H9 (cell line): ENCODE measurements at regions not wholly inside any gene's neighbourhood (a gene's known extent, or its start where the extent isn't known, plus 50 kb on each side); places are given as distances from the start of the nearest gene placed in this dataset.

ENCODE experiments used
- DNase-seq: peaks from one replicate; pipeline ENCODE4 v3.0.0-alpha.2; 2017
- H2AFZ ChIP-seq: one replicate; pipeline ENCODE4 v1.6.1; 2013; ENCODE audit warnings: mild to moderate bottlenecking, low read length, control low read depth, moderate library complexity
- H2AK5ac ChIP-seq: 2 replicates; pipeline ENCODE4 v1.6.1; 2013; ENCODE audit warnings: low read length, control low read depth, mixed read lengths; ENCODE audit not compliant: insufficient read length
- H2BK120ac ChIP-seq: one replicate; pipeline ENCODE4 v1.6.1; 2013; ENCODE audit warnings: low read depth, mild to moderate bottlenecking, low read length, control low read depth, inconsistent platforms; ENCODE audit not compliant: poor library complexity, severe bottlenecking
- H2BK12ac ChIP-seq: 2 replicates; pipeline ENCODE4 v1.6.1; 2013; ENCODE audit warnings: low read length, control low read depth, mixed read lengths, low read depth; ENCODE audit not compliant: insufficient read length
- H2BK15ac ChIP-seq: 2 replicates; pipeline ENCODE4 v1.6.1; 2013; ENCODE audit warnings: low read depth, low read length, control low read depth
- H2BK20ac ChIP-seq: one replicate; pipeline ENCODE4 v1.6.1; 2013; ENCODE audit warnings: low read depth, mild to moderate bottlenecking, low read length, control low read depth, inconsistent platforms; ENCODE audit not compliant: poor library complexity, severe bottlenecking
- H2BK5ac ChIP-seq: 2 replicates; pipeline ENCODE4 v1.6.1; 2013; ENCODE audit warnings: low read length, control low read depth, mixed read lengths; ENCODE audit not compliant: insufficient read length
- H3K14ac ChIP-seq: 2 replicates; pipeline ENCODE4 v1.6.1; 2013; ENCODE audit warnings: low read length, control low read depth; ENCODE audit not compliant: insufficient read depth
- H3K18ac ChIP-seq: 2 replicates; pipeline ENCODE4 v1.6.1; 2013; ENCODE audit warnings: low read depth, mild to moderate bottlenecking, mixed read lengths, low read length, control low read depth; ENCODE audit not compliant: insufficient read length
- H3K23ac ChIP-seq: 2 replicates; pipeline ENCODE4 v1.6.1; 2013; ENCODE audit warnings: low read length, control low read depth, mixed read lengths, low read depth; ENCODE audit not compliant: insufficient read length
- H3K23me2 ChIP-seq: 2 replicates; pipeline ENCODE4 v1.6.1; 2013; ENCODE audit warnings: low read depth, mild to moderate bottlenecking, mixed read lengths, low read length, control low read depth; ENCODE audit not compliant: insufficient read length, poor library complexity, severe bottlenecking
- H3K27ac ChIP-seq: 2 replicates; pipeline ENCODE4 v1.5.1; 2013; ENCODE audit warnings: low read length, control low read depth, mixed read lengths, low read depth; ENCODE audit not compliant: insufficient read length
- H3K27me3 ChIP-seq: 2 replicates; pipeline ENCODE4 v1.6.1; 2013; ENCODE audit warnings: low read length, control low read depth, inconsistent platforms; ENCODE audit not compliant: insufficient read depth
- H3K4ac ChIP-seq: 2 replicates; pipeline ENCODE4 v1.6.1; 2013; ENCODE audit warnings: low read depth, mild to moderate bottlenecking, control low read depth, inconsistent platforms, low read length, moderate library complexity
- H3K4me1 ChIP-seq: 2 replicates; pipeline ENCODE4 v1.6.1; 2013; ENCODE audit warnings: low read length, control low read depth, inconsistent platforms; ENCODE audit not compliant: insufficient read depth
- H3K4me2 ChIP-seq: 2 replicates; pipeline ENCODE4 v1.6.1; 2013; ENCODE audit warnings: low read length, control low read depth, mixed read lengths; ENCODE audit not compliant: insufficient read length, insufficient read depth
- H3K56ac ChIP-seq: 2 replicates; pipeline ENCODE4 v1.6.1; 2013; ENCODE audit warnings: low read depth, mild to moderate bottlenecking, mixed read lengths, low read length, control low read depth; ENCODE audit not compliant: insufficient read length
- H3K79me1 ChIP-seq: 2 replicates; pipeline ENCODE4 v1.6.1; 2013; ENCODE audit warnings: low read depth, mild to moderate bottlenecking, moderate library complexity, low read length, control low read depth, inconsistent platforms; ENCODE audit not compliant: insufficient read depth, poor library complexity, severe bottlenecking
- H3K79me2 ChIP-seq: 2 replicates; pipeline ENCODE4 v1.6.1; 2013; ENCODE audit warnings: low read length, control low read depth, inconsistent platforms; ENCODE audit not compliant: insufficient read depth
- H3K9ac ChIP-seq: 2 replicates; pipeline ENCODE4 v1.6.1; 2013; ENCODE audit warnings: low read length, control low read depth, mixed read lengths; ENCODE audit not compliant: insufficient read length; ENCODE audit errors: extremely low read depth
- H3K9me3 ChIP-seq: one replicate; pipeline ENCODE4 v1.6.1; 2013; ENCODE audit warnings: low read depth, low read length, inconsistent platforms; ENCODE audit not compliant: control insufficient read depth
- H3T11ph ChIP-seq: one replicate; pipeline ENCODE4 v1.6.1; 2013; ENCODE audit warnings: mild to moderate bottlenecking, low read length, control low read depth, inconsistent platforms
- H4K20me1 ChIP-seq: one replicate; pipeline ENCODE4 v1.6.1; 2013; ENCODE audit not compliant: control insufficient read depth, insufficient read length, insufficient read depth
- H4K5ac ChIP-seq: 2 replicates; pipeline ENCODE4 v1.6.1; 2013; ENCODE audit warnings: low read depth, mild to moderate bottlenecking, mixed read lengths, low read length, control low read depth; ENCODE audit not compliant: insufficient read length
- H4K8ac ChIP-seq: replicated peaks from 2 replicates; pipeline ENCODE4 v1.6.1; 2013; ENCODE audit warnings: low read length, control low read depth, mixed read lengths, low read depth; ENCODE audit not compliant: insufficient read length
- H4K91ac ChIP-seq: 2 replicates; pipeline ENCODE4 v1.6.1; 2013; ENCODE audit warnings: low read depth, mild to moderate bottlenecking, moderate library complexity, mixed read lengths, low read length, control low read depth; ENCODE audit not compliant: insufficient read length
- H3K27ac Mint-ChIP-seq, 3 experiments: 2 replicates in 2 of 3; 3 replicates in 1 of 3; pipeline ENCODE4 v1.8.0; 2020 to 2021; ENCODE audit warnings: mixed read lengths in 3 of 3, mild to moderate bottlenecking in 1 of 3, moderate library complexity in 1 of 3
- H3K27me3 Mint-ChIP-seq: 2 replicates; pipeline ENCODE4 v1.8.0; 2021; ENCODE audit warnings: low read depth, mild to moderate bottlenecking, moderate library complexity, mixed read lengths
- H3K36me3 Mint-ChIP-seq, 3 experiments: 2 replicates in 2 of 3; 3 replicates in 1 of 3; pipeline ENCODE4 v1.8.0; 2020 to 2021; ENCODE audit warnings: low read depth in 3 of 3, mixed read lengths in 3 of 3; ENCODE audit not compliant: insufficient read depth in 1 of 3
- H3K4me1 Mint-ChIP-seq, 2 experiments: 2 replicates each; pipeline ENCODE4 v1.8.0; 2020; ENCODE audit warnings: mixed read lengths in 2 of 2
- H3K4me3 Mint-ChIP-seq, 2 experiments: 2 replicates in 1 of 2; 3 replicates in 1 of 2; pipeline ENCODE4 v1.8.0; 2020 to 2021; ENCODE audit warnings: mild to moderate bottlenecking in 2 of 2, mixed read lengths in 2 of 2, moderate library complexity in 1 of 2
- H3K9me3 Mint-ChIP-seq, 2 experiments: 2 replicates in 1 of 2; 3 replicates in 1 of 2; pipeline ENCODE4 v1.8.0; 2020; ENCODE audit warnings: mild to moderate bottlenecking in 2 of 2, mixed read lengths in 2 of 2, moderate library complexity in 1 of 2
- WGBS: extraction: QIAGEN DNeasy Blood & Tissue Kit; methylation state at CpG from one replicate; pipeline ENCODE4 v1.1.7; 2013; ENCODE audit warnings: missing lambda C conversion rate, low lambda C conversion rate, mixed read lengths; ENCODE audit not compliant: insufficient read length; ENCODE audit errors: extremely low coverage; 5-methylcytosine and 5-hydroxymethylcytosine counted together
- TF ChIP-seq, protein P1 (sequence below): fragments of 200-600 bp; sonication (generic); conservative IDR thresholded peaks from 3 replicates; pipeline ENCODE4 v1.8.0; 2021; ENCODE audit warnings: antibody characterized with exemption, mild to moderate bottlenecking

GRCh38 chr5:6547498-6547897 lies 85.3 kb downstream of the NSUN2 start:
- Mint-ChIP-seq H3K36me3 (no peaks in the 10 kb centered on the region; a peak in 1 of 7 replicates), H3K27me3 (peaks cover 20% of the 10 kb centered on the region), H3K4me3 (no peak overlapping the region), H3K27ac (no peak overlapping the region), H3K9me3 (peaks cover 0 to 2% of the 10 kb centered on the region in 2 experiments; a peak in 2 of 5 replicates), H3K4me1 (peaks cover 10 to 12% of the 10 kb centered on the region in 2 experiments)
- Histone ChIP-seq H2AK5ac (no peak overlapping the region), H3K79me1 (no peaks in the 10 kb centered on the region), H4K20me1 (no peaks in the 10 kb centered on the region), H3K23ac (no peak overlapping the region), H3K4me2 (no peak overlapping the region), H3K79me2 (no peaks in the 10 kb centered on the region), H3K4me1 (no peaks in the 10 kb centered on the region), H3K18ac (no peak overlapping the region), H3K9ac (no peak overlapping the region), H3K4ac (no peak overlapping the region), H2BK120ac (no peak overlapping the region), H4K5ac (no peak overlapping the region), H2BK20ac (no peak overlapping the region), H2BK12ac (no peak overlapping the region), H2BK15ac (no peak overlapping the region), H3K56ac (no peak overlapping the region), H4K91ac (no peak overlapping the region), H3K14ac (no peak overlapping the region), H3K27me3 (no peaks in the 10 kb centered on the region), H3K27ac (no peak overlapping the region), H2AFZ (no peak overlapping the region), H2BK5ac (no peak overlapping the region), H3K23me2 (no peaks in the 10 kb centered on the region), H4K8ac (no peak overlapping the region), H3T11ph (no peak overlapping the region), H3K9me3 (no peaks in the 10 kb centered on the region)
- WGBS, result no CpG with 5 or more reads among the region's 5 CpGs
- DNase-seq, result no peak
- TF ChIP-seq, protein P1, sequence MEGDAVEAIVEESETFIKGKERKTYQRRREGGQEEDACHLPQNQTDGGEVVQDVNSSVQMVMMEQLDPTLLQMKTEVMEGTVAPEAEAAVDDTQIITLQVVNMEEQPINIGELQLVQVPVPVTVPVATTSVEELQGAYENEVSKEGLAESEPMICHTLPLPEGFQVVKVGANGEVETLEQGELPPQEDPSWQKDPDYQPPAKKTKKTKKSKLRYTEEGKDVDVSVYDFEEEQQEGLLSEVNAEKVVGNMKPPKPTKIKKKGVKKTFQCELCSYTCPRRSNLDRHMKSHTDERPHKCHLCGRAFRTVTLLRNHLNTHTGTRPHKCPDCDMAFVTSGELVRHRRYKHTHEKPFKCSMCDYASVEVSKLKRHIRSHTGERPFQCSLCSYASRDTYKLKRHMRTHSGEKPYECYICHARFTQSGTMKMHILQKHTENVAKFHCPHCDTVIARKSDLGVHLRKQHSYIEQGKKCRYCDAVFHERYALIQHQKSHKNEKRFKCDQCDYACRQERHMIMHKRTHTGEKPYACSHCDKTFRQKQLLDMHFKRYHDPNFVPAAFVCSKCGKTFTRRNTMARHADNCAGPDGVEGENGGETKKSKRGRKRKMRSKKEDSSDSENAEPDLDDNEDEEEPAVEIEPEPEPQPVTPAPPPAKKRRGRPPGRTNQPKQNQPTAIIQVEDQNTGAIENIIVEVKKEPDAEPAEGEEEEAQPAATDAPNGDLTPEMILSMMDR, result no peak
